ENCODE measurements at regions not wholly inside any gene's neighbourhood (a gene's known extent, or its start where the extent isn't known, plus 50 kb on each side); places are given as distances from the start of the nearest gene placed in this dataset.

DNA sequence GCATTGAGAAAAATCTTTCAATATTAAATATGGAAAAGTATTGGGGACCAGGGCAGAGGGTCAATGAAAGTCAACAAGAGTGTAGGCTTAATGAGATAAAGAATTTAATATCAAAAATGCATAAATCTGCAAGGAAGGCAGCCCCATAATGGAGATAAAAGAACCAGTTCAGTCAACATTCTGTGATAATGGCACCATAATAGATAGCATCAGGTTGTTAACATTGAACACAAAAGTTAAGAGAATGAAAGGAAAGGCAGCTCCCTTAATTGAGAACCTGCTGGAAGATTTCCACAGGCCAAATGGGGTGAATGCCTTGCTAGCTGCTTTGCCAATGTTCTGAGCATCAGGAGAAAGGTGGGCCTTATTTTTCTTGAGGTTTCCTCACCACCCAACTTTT lies 60.4 kb upstream of the TMEM33 start:
- in situ Hi-C loops (cut with MboI; ENCODE audit: low sequenced_read_pairs) = no loop called here
- no peak overlapping the region for H2BK20ac ChIP-seq (ENCODE audit: low read depth, low read length)
- H3K4ac ChIP-seq (ENCODE audit: low read depth, low read length) = no peak overlapping the region
- H2BK5ac ChIP-seq (ENCODE audit: low read depth, low read length, poor library complexity, severe bottlenecking) = no peak overlapping the region
- POLR2A ChIA-PET (ENCODE audit: unreplicated experiment) = no interaction called here
- H3K36me3 ChIP-seq (ENCODE audit: control insufficient read depth, insufficient read depth, low read length) = no peaks in the 10 kb centered on the region
- no peak overlapping the region for H3K4me3 ChIP-seq (ENCODE audit: insufficient read depth, low read depth, low read length)
- H2AFZ ChIP-seq (replicated peaks; ENCODE audit: low read length, poor library complexity) = no peak overlapping the region
- TF ChIP-seq SMC3 (IDR thresholded peaks at IDR 0.05; ENCODE audit: low read depth, low read length) (no peak), MAZ (IDR thresholded peaks at IDR 0.05; ENCODE audit: borderline replicate concordance, low read depth, low read length) (no peak), POLR2A (IDR thresholded peaks at IDR 0.05; ENCODE audit: low read depth, low read length) (no peak), CHD1 (IDR thresholded peaks at IDR 0.05; ENCODE audit: low read depth, low read length) (no peak), RCOR1 (IDR thresholded peaks at IDR 0.05; ENCODE audit: insufficient replicate concordance, low read length) (no peak), CEBPB (IDR thresholded peaks at IDR 0.05; ENCODE audit: low read depth, low read length) (no peak), NFE2L2 (IDR thresholded peaks at IDR 0.05; ENCODE audit: low read depth, low read length) (no peak), RAD21 (IDR thresholded peaks at IDR 0.05; ENCODE audit: low read length) (no peak), RFX5 (IDR thresholded peaks at IDR 0.05; ENCODE audit: low read depth, low read length) (no peak)
- TF ChIP-seq, protein P1, sequence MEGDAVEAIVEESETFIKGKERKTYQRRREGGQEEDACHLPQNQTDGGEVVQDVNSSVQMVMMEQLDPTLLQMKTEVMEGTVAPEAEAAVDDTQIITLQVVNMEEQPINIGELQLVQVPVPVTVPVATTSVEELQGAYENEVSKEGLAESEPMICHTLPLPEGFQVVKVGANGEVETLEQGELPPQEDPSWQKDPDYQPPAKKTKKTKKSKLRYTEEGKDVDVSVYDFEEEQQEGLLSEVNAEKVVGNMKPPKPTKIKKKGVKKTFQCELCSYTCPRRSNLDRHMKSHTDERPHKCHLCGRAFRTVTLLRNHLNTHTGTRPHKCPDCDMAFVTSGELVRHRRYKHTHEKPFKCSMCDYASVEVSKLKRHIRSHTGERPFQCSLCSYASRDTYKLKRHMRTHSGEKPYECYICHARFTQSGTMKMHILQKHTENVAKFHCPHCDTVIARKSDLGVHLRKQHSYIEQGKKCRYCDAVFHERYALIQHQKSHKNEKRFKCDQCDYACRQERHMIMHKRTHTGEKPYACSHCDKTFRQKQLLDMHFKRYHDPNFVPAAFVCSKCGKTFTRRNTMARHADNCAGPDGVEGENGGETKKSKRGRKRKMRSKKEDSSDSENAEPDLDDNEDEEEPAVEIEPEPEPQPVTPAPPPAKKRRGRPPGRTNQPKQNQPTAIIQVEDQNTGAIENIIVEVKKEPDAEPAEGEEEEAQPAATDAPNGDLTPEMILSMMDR (conservative IDR thresholded peaks at IDR 0.05; ENCODE audit: low read depth, low read length) = no peak
- TF ChIP-seq, protein P2, sequence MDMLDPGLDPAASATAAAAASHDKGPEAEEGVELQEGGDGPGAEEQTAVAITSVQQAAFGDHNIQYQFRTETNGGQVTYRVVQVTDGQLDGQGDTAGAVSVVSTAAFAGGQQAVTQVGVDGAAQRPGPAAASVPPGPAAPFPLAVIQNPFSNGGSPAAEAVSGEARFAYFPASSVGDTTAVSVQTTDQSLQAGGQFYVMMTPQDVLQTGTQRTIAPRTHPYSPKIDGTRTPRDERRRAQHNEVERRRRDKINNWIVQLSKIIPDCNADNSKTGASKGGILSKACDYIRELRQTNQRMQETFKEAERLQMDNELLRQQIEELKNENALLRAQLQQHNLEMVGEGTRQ (IDR thresholded peaks at IDR 0.05; ENCODE audit: low read depth, low read length) = no peak
- TF ChIP-seq, protein P3, sequence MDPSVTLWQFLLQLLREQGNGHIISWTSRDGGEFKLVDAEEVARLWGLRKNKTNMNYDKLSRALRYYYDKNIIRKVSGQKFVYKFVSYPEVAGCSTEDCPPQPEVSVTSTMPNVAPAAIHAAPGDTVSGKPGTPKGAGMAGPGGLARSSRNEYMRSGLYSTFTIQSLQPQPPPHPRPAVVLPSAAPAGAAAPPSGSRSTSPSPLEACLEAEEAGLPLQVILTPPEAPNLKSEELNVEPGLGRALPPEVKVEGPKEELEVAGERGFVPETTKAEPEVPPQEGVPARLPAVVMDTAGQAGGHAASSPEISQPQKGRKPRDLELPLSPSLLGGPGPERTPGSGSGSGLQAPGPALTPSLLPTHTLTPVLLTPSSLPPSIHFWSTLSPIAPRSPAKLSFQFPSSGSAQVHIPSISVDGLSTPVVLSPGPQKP (IDR thresholded peaks at IDR 0.05; ENCODE audit: borderline replicate concordance, low read depth, low read length) = no peak
- H4K5ac ChIP-seq (ENCODE audit: low read depth, low read length) = no peak overlapping the region
- DNase-seq = no peak
- BruUV-seq (replicated peaks) = no TSS peak
- H3K79me1 ChIP-seq (ENCODE audit: low read depth in 1 of 2, low read length in 2 of 2) = no peaks in the 10 kb centered on the region
- intact Hi-C loops (cut with micrococcal nuclease) = no loop called here
- H3K27me3 ChIP-seq (ENCODE audit: control insufficient read depth, insufficient read depth, low read length) = peaks cover 76% of the 10 kb centered on the region
- H3K9me3 ChIP-seq (ENCODE audit: control insufficient read depth, insufficient read depth, low read length) = peaks cover 5% of the 10 kb centered on the region
- no peak overlapping the region for H3K23ac ChIP-seq (ENCODE audit: low read depth, low read length)
- no peak overlapping the region for H3K4me2 ChIP-seq (ENCODE audit: low read depth, low read length)
- CTCF ChIA-PET = interaction anchor here (0.8 to 1.1 kb wide), 3 partner anchors 13 to 213 kb away, joined by 3 read pairs; no protein-coding TSS in a partner anchor
- no peak overlapping the region for H3K27ac ChIP-seq (ENCODE audit: insufficient read depth, low read length)
- no peak overlapping the region for H4K91ac ChIP-seq (ENCODE audit: insufficient read depth, low read depth, low read length)
- no peak overlapping the region for H4K8ac ChIP-seq (ENCODE audit: low read depth in 2 of 2, low read length in 2 of 2)
- no peak overlapping the region for H3K14ac ChIP-seq (replicated peaks; ENCODE audit: low read depth, low read length)
- no peak overlapping the region for H3K18ac ChIP-seq (ENCODE audit: low read depth, low read length)
- no peaks in the 10 kb centered on the region for H3K9me1 ChIP-seq (ENCODE audit: insufficient read depth, low read length)
- no peak overlapping the region for H2AK9ac ChIP-seq (replicated peaks; ENCODE audit: low read depth, low read length, poor library complexity)
- dilution Hi-C loops (cut with HindIII; ENCODE audit: low sequenced_read_pairs, unreplicated experiment) = no loop called here
- no peak for ATAC-seq (ENCODE audit: low read depth)
- H2BK120ac ChIP-seq (ENCODE audit: low read depth, low read length) = no peak overlapping the region
- no peak overlapping the region for H2BK15ac ChIP-seq (ENCODE audit: low read depth, low read length)
- H2AK5ac ChIP-seq (ENCODE audit: low read depth, low read length) = no peak overlapping the region
- H4K20me1 ChIP-seq (ENCODE audit: insufficient read depth, low read length) = no peaks in the 10 kb centered on the region
- H3K9ac ChIP-seq (ENCODE audit: low read depth, low read length) = no peak overlapping the region
- H3K4me1 ChIP-seq (ENCODE audit: control insufficient read depth, insufficient read depth, low read length) = no peaks in the 10 kb centered on the region
- no peak overlapping the region for H3K56ac ChIP-seq (ENCODE audit: extremely low read depth, insufficient read depth, low read length)
